GM13976 (cell line): ENCODE measurements at regions not wholly inside any gene's neighbourhood (a gene's known extent, or its start where the extent isn't known, plus 50 kb on each side); places are given as distances from the start of the nearest gene placed in this dataset.

ENCODE experiments used
- DNase-seq: peaks from one replicate; pipeline ENCODE4 v3.0.0; 2012; ENCODE audit warnings: low spot score
- in situ Hi-C: fragments of 300-500 bp; cut with MboI; formaldehyde crosslinking; loops from one replicate; pipeline ENCODE4 v1.12.0; 2022; ENCODE audit warnings: low sequenced_read_pairs, mixed read lengths, inconsistent platforms; ENCODE audit not compliant: unreplicated experiment
- TF ChIP-seq, protein P1 (sequence below): IDR thresholded peaks from 2 replicates; pipeline ENCODE4 v1.5.1; 2012; ENCODE audit warnings: borderline replicate concordance, mild to moderate bottlenecking; ENCODE audit not compliant: insufficient read depth; ENCODE audit errors: extremely low read depth, missing control alignments, control extremely low read depth

DNA sequence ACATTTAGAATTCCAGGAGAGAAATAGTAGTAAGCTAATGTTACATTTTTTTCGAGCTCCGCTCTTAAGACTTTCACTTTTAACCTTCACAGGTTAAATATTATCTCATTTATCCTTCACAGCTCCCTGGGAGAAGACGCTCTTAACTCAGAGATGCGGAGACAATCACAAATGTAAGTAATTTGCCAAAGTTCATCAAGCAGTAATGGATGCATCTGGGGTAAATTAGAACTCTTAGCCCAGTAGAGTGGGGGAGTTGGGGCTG, 168.5 kb downstream of the SPP2 start:
- in situ Hi-C loops: no loop called here
- TF ChIP-seq, protein P1, sequence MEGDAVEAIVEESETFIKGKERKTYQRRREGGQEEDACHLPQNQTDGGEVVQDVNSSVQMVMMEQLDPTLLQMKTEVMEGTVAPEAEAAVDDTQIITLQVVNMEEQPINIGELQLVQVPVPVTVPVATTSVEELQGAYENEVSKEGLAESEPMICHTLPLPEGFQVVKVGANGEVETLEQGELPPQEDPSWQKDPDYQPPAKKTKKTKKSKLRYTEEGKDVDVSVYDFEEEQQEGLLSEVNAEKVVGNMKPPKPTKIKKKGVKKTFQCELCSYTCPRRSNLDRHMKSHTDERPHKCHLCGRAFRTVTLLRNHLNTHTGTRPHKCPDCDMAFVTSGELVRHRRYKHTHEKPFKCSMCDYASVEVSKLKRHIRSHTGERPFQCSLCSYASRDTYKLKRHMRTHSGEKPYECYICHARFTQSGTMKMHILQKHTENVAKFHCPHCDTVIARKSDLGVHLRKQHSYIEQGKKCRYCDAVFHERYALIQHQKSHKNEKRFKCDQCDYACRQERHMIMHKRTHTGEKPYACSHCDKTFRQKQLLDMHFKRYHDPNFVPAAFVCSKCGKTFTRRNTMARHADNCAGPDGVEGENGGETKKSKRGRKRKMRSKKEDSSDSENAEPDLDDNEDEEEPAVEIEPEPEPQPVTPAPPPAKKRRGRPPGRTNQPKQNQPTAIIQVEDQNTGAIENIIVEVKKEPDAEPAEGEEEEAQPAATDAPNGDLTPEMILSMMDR: no peak
- no peak for DNase-seq

DNA sequence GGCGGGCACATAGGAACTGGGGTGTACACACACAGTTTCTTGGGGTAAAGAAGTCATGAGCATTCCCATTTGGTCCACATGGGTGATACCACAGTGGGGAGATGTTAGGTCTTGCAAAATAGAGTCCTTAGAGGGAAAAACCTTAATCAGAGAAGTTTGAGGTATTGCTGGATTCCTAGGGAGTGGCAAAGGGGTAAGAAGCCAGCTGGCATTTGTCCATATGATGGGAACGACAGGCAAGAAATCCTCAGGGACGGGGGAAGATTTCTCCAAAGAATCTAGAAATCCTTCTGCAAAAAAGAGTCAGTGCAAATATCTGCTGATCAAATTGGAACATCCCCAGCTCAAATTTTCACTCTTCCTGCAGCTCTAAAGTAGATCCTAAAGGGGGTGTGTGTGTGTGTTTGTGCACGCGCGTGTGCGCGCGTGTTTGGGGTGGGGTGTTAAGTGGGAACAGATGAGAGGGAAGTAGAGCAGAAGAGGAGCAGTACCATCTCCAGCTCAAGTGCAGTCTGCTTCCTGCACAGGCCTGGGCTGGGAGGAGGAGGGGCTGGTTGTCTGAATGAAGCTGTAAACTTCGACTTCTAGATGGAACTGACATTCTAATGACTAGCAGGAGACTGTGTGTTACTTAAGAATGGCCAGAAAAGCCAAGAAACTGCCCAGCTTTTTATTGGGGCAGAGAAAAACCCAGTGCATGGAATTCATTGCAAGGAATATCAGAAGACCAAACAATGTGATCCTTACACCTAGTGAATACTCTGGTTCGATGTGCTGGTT, 168.0 kb downstream of the SPP2 start:
- DNase-seq: no peak
- TF ChIP-seq, protein P1: no peak
- in situ Hi-C loops: no loop called here

DNA sequence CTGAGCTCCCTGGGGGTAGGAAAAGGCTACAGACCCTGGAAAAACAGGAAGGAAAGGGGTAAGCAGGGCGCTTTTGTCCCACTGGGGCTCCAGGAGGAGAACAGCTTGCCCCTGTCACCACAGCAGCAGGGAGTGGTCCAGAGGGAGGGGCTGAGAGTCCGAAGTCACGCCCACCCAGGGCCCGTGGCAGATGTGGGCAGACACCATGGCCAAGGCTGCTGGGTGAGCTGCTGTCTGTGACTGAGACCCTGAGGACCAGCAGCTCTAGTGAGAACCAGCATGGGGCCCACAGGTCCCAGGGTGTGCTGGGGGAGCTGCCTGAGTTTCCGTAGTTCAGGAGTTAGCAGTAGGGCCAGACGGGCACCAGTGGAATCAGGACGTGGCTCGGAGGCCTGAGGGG, 162.0 kb downstream of the SPP2 start:
- in situ Hi-C loops: no loop called here
- DNase-seq: no peak
- TF ChIP-seq, protein P1: no peak

DNA sequence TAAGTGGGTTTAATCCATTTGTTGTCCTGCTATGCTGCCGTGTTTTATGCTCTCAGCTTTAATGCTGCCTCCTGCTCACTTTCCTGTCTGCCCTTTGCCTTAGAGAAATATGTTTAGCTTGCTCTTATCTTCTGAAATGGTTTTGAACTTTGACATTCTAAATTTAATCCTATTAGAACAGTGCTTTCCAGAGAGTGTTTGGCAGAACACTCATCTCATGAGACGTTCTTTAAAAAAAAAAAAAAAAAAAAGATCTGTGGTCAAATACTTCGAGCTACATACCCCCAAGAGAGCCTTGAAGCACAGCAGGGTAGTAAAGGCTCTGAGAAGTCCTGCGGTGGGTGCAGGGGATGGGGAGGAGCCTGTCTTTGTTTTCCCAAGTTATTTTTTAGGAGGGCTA, 161.3 kb downstream of the SPP2 start:
- TF ChIP-seq, protein P1: no peak
- in situ Hi-C loops: no loop called here
- DNase-seq: no peak

DNA sequence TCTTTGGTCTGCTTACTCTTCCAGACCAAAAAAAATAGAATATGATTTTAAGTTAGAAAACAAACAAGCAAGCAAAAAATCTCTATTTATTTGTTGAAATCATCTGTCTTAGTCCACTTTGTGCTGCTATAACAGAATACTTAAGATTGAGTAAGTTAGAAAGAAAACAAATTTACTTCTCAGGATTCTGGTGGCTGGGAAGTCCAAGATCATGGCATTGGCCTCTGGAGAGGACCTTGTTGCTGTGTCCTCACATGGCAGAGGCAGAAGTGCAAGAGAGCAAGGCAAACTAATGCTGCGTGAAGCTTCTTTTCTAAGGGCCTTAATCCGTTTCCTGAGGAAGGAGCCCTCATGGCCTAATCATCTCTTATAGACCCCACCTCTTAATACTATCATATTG, 156.2 kb downstream of the SPP2 start:
- DNase-seq: no peak
- in situ Hi-C loops: no loop called here
- TF ChIP-seq, protein P1: no peak

DNA sequence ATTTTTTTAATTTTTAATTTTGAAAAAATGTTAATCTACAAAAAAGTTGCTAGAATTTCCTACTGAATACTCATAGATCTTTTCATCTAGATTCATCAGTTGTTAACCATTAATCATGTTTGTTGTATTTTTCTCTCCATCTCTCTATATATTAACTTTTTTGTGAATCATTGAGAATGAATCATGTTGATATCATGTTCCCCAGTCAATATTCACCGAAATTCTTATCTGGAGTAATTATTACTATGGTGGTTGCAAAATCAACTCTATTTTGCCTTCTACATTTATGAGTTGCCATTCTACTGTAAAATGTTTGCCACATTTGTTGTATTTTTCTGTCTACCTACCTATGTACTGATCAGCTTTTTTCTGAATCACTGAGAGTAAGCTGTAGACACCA, 154.0 kb downstream of the SPP2 start:
- TF ChIP-seq, protein P1: no peak
- in situ Hi-C loops: no loop called here
- no peak for DNase-seq
